ENCODE measurements at regions not wholly inside any gene's neighbourhood (a gene's known extent, or its start where the extent isn't known, plus 50 kb on each side); places are given as distances from the start of the nearest gene placed in this dataset.
A peak's percentile ranks its signal among the peaks of the same experiment; 100 is the strongest.

GRCh38 chr21:14870853-14871149 is 194.0 kb downstream of the NRIP1 start:
- Mint-ChIP-seq H3K27ac (ENCODE audit: unreplicated experiment) (no peak overlapping the region), H3K4me1 (peaks cover 50% of the 10 kb centered on the region)

GRCh38 chr21:14869984-14870852 is 194.6 kb downstream of the NRIP1 start:
- Mint-ChIP-seq H3K27ac (ENCODE audit: unreplicated experiment) (no peak overlapping the region), H3K36me3 (ENCODE audit: low read depth) (no peaks in the 10 kb centered on the region), H3K9me3 (no peaks in the 10 kb centered on the region)

More at GRCh38 chr21:14870853-14871149, 194.0 kb downstream of the NRIP1 start:
- Mint-ChIP-seq H3K27me3 (ENCODE audit: low read depth) (no peaks in the 10 kb centered on the region), H3K4me3 (no peak overlapping the region), H3K36me3 (ENCODE audit: low read depth) (no peaks in the 10 kb centered on the region), H3K9me3 (no peaks in the 10 kb centered on the region)
- no peak for DNase-seq (ENCODE audit: low read depth, low spot score)
- no peak for TF ChIP-seq CTCF (conservative IDR thresholded peaks at IDR 0.05)

GRCh38 chr21:14866859-14867765 is 197.7 kb downstream of the NRIP1 start:
- Mint-ChIP-seq H3K27ac (ENCODE audit: unreplicated experiment) (no peak overlapping the region), H3K27me3 (ENCODE audit: low read depth) (no peaks in the 10 kb centered on the region), H3K9me3 (no peaks in the 10 kb centered on the region), H3K4me1 (peaks cover 60% of the 10 kb centered on the region), H3K36me3 (ENCODE audit: low read depth) (no peaks in the 10 kb centered on the region), H3K4me3 (no peak overlapping the region)
- no peak for DNase-seq (ENCODE audit: low read depth, low spot score)
- no peak for TF ChIP-seq CTCF (conservative IDR thresholded peaks at IDR 0.05)

More at GRCh38 chr21:14869984-14870852, 194.6 kb downstream of the NRIP1 start:
- H3K27me3 Mint-ChIP-seq (ENCODE audit: low read depth): no peaks in the 10 kb centered on the region
- no peak for DNase-seq (ENCODE audit: low read depth, low spot score)
- H3K4me3 Mint-ChIP-seq: no peak overlapping the region
- no peak for TF ChIP-seq CTCF (conservative IDR thresholded peaks at IDR 0.05)
- peaks cover 47% of the 10 kb centered on the region for H3K4me1 Mint-ChIP-seq

GRCh38 chr21:14864211-14865021 is 200.4 kb downstream of the NRIP1 start:
- TF ChIP-seq CTCF (conservative IDR thresholded peaks at IDR 0.05): peak; percentile 68
- Mint-ChIP-seq H3K9me3 (peaks cover 11% of the 10 kb centered on the region), H3K27me3 (ENCODE audit: low read depth) (no peaks in the 10 kb centered on the region), H3K36me3 (ENCODE audit: low read depth) (peaks cover 13% of the 10 kb centered on the region), H3K4me1 (peaks cover 47% of the 10 kb centered on the region), H3K4me3 (peak overlapping the region; percentile 48), H3K27ac (ENCODE audit: unreplicated experiment) (peak overlapping the region; percentile 84)
- DNase-seq (ENCODE audit: low read depth, low spot score): peak; percentile 74

GRCh38 chr21:14863745-14864210 is 201.0 kb downstream of the NRIP1 start:
- no peak overlapping the region for H3K27ac Mint-ChIP-seq (ENCODE audit: unreplicated experiment)
- H3K4me3 Mint-ChIP-seq: no peak overlapping the region
- H3K36me3 Mint-ChIP-seq (ENCODE audit: low read depth): peaks cover 13% of the 10 kb centered on the region
- no peaks in the 10 kb centered on the region for H3K27me3 Mint-ChIP-seq (ENCODE audit: low read depth)
- peaks cover 11% of the 10 kb centered on the region for H3K9me3 Mint-ChIP-seq
- DNase-seq (ENCODE audit: low read depth, low spot score): no peak
- H3K4me1 Mint-ChIP-seq: peaks cover 40% of the 10 kb centered on the region
- TF ChIP-seq CTCF (conservative IDR thresholded peaks at IDR 0.05): no peak
